VCaP (cell line): ENCODE measurements at regions not wholly inside any gene's neighbourhood (a gene's known extent, or its start where the extent isn't known, plus 50 kb on each side); places are given as distances from the start of the nearest gene placed in this dataset.
A peak's percentile ranks its signal among the peaks of the same experiment; 100 is the strongest.

ENCODE experiments used
- H3K27ac ChIP-seq: fragments of 450-650 bp; 2 replicates; pipeline ENCODE4 v1.5.1; 2017
- CTCF ChIP-seq: fragments of 450-650 bp; conservative IDR thresholded peaks from 2 replicates; pipeline ENCODE4 v1.5.1; 2017; ENCODE audit warnings: mild to moderate bottlenecking, moderate library complexity

GRCh38 chr11:24372491-24372890, 124.4 kb upstream of the LUZP2 start:
- no peak for TF ChIP-seq CTCF
- H3K27ac ChIP-seq = no peak overlapping the region

DNA sequence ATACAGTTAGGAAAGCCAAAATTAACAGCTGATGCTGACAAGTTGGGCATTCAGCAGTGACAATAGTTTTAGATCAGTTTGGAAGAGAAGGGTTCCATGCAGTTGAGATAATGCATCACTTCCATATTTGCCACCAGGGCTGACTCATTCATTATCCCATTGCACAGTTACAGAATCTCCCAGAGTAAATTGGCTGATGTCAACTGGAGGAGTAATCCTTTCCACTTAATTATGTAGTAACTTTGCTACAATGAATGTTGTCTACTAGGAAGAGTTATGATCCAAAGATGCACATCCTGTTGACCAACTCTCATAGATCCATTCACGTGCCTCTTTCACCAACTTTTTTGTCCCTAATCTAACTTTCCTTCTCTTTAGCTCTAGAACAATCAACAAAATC, 123.3 kb upstream of the LUZP2 start:
- TF ChIP-seq CTCF = no peak
- H3K27ac ChIP-seq = no peak overlapping the region

GRCh38 chr11:24375351-24375750, 121.5 kb upstream of the LUZP2 start:
- H3K27ac ChIP-seq = peak overlapping the region; percentile 25; the same call in 1 of the 2 replicates
- TF ChIP-seq CTCF = no peak

- peak overlapping the region; percentile 25; the same call in 1 of the 2 replicates for H3K27ac ChIP-seq
- TF ChIP-seq CTCF = no peak
Observed at GRCh38 chr11:24375931-24376330, 120.9 kb upstream of the LUZP2 start.

DNA sequence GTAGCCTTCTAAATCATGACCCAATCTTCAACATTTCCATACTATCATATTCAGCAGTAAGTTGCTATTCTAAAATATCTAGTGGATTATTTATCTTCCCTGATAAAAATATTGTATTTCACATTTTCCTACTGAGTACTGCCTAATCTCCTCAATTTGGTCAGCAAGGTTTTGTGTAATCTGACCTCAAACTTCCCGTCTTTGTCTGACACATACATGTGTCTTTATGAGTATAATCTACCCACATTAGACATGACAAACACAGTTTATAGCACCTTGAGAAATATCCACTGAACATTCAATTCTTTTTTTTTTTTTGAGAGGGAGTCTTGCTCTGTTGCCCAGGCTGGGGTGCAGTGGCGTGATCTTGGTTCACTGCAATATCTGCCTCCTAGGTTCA, 113.7 kb upstream of the LUZP2 start:
- no peak overlapping the region for H3K27ac ChIP-seq
- TF ChIP-seq CTCF = no peak

- no peak overlapping the region for H3K27ac ChIP-seq
- TF ChIP-seq CTCF = no peak
Observed at GRCh38 chr11:24384240-24384639, 112.6 kb upstream of the LUZP2 start.

GRCh38 chr11:24386546-24387397, 110.1 kb upstream of the LUZP2 start:
- peak; percentile 80 for TF ChIP-seq CTCF
- no peak overlapping the region for H3K27ac ChIP-seq
